NOMO-1 treated with dmso at 0.1 percent for 144 hours (cell line): ENCODE measurements at regions not wholly inside any gene's neighbourhood (a gene's known extent, or its start where the extent isn't known, plus 50 kb on each side); places are given as distances from the start of the nearest gene placed in this dataset.

Experiments
- DNase-seq: peaks from one replicate; lab custom pipeline; 2025; ENCODE audit not compliant: unreplicated experiment; lab: John Stamatoyannopoulos, UW

GRCh38 chr6:22231616-22232015 lies 65.2 kb downstream of the PRL start:
- DNase-seq, result no peak

GRCh38 chr6:22236626-22237414 lies 60.0 kb downstream of the PRL start:
- no peak for DNase-seq
